Epithelial cell of proximal tubule (primary cell): ENCODE measurements at regions not wholly inside any gene's neighbourhood (a gene's known extent, or its start where the extent isn't known, plus 50 kb on each side); places are given as distances from the start of the nearest gene placed in this dataset.

Experiments used
- DNase-seq: peaks from one replicate; pipeline ENCODE4 v3.0.0-alpha.2; 2011; ENCODE audit warnings: low read depth
- H3K4me3 ChIP-seq: 2 replicates; pipeline ENCODE4 v1.5.1; 2011; ENCODE audit warnings: low read depth, mild to moderate bottlenecking, low read length
- TF ChIP-seq, protein P1 (sequence below): conservative IDR thresholded peaks from 2 replicates; pipeline ENCODE4 v1.5.1; 2012; ENCODE audit warnings: low read depth, mild to moderate bottlenecking, low read length

DNA sequence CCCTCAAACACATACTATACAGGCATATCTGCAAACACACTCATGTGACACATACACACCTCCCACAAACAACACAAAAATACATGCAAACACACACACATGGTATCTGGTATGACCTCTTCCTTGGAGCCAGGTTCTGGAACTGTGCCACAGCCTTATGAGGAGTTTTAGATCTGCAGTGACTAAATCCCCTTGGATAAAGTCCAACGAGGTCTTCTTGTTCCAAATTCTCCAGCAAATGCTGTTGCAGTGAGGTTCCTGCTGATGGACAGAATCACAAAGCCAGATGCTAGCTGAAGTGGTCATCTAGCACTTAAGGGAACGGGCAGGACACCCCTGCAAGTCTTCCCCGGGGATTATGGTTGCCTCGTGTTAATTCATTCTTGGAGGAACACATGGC, 54.5 kb upstream of the DAPL1 start:
- TF ChIP-seq, protein P1, sequence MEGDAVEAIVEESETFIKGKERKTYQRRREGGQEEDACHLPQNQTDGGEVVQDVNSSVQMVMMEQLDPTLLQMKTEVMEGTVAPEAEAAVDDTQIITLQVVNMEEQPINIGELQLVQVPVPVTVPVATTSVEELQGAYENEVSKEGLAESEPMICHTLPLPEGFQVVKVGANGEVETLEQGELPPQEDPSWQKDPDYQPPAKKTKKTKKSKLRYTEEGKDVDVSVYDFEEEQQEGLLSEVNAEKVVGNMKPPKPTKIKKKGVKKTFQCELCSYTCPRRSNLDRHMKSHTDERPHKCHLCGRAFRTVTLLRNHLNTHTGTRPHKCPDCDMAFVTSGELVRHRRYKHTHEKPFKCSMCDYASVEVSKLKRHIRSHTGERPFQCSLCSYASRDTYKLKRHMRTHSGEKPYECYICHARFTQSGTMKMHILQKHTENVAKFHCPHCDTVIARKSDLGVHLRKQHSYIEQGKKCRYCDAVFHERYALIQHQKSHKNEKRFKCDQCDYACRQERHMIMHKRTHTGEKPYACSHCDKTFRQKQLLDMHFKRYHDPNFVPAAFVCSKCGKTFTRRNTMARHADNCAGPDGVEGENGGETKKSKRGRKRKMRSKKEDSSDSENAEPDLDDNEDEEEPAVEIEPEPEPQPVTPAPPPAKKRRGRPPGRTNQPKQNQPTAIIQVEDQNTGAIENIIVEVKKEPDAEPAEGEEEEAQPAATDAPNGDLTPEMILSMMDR = no peak
- DNase-seq = no peak
- no peak overlapping the region for H3K4me3 ChIP-seq

DNA sequence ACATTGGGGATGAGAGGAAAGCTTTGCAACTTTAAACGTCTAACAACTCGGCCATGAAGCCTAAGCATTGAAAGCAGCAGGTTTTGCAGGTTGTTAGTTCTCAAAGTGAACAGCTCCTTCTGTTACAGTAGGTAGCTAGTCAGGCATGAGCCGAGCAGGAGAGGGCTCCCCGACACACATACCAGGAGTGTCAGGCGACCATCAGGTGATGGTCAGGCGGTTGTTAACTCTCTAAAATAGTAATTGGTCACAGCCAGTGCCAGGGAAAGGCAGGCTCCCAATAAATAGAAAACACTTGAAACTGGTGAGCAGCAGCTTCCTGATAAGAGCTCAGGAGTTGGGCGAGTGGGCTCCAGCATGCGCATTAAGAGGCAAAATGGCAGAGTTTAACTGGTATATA, 53.5 kb upstream of the DAPL1 start:
- H3K4me3 ChIP-seq = no peak overlapping the region
- DNase-seq = no peak
- TF ChIP-seq, protein P1 = no peak

DNA sequence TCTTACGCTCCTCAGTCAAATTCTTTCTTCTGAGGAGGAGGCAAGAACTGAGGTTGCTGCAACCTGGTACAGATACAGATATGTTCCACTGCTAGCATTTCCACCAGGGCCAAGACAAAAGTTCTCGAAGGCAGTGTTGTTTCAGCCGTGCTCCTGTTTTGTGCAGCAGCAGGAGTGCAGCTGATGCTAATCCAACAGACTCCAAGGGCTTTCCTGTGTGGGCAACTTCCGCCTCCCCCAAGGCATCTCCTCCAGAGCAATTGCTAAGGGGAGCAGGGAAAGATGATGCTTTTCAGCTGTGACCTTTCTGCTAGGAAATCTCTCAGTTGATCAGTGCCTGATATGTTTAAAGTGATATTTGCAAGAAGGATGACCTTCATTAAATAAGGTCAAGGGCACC, 52.6 kb upstream of the DAPL1 start:
- H3K4me3 ChIP-seq = no peak overlapping the region
- TF ChIP-seq, protein P1 = no peak
- no peak for DNase-seq

DNA sequence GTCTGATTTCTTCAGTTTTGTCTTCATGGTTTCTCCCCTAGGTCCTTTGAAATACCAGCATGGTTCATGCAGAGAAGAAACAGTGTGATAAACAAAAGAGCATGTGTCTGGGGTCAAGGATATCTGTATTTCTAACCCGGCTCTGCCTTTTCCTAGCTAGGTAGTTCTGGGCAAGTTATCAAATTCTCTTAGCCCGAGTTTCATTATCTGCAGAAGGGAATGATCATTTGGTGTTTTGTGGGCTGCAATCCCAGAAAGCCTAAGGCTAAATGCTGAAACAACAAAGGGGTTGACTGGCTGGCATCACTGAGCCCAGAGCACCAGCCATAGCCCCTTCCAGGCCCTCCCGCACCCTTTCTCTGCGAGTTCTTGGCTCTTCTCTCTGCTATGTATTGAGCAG, 51.7 kb upstream of the DAPL1 start:
- DNase-seq = no peak
- TF ChIP-seq, protein P1 = no peak
- H3K4me3 ChIP-seq = no peak overlapping the region

DNA sequence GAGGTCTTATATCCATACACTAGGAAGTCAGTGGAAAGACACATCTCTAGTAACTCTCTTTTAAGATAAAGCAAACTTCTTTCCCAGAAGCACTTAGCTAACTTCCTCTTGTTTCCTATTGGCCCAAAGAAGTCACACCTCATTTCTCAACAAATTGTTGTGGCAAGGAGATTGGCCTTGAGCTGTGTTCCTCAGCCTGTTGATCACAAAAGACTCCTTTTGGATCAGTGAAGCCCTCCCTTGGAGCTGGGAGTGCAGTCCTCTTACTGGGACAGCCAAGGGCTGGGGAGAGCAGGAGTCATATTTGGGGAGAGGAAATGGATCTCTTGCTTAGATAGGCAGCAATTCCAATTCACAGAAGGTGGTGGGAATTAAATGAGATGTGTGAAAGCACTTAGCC, 51.2 kb upstream of the DAPL1 start:
- no peak for DNase-seq
- no peak overlapping the region for H3K4me3 ChIP-seq
- TF ChIP-seq, protein P1 = no peak

DNA sequence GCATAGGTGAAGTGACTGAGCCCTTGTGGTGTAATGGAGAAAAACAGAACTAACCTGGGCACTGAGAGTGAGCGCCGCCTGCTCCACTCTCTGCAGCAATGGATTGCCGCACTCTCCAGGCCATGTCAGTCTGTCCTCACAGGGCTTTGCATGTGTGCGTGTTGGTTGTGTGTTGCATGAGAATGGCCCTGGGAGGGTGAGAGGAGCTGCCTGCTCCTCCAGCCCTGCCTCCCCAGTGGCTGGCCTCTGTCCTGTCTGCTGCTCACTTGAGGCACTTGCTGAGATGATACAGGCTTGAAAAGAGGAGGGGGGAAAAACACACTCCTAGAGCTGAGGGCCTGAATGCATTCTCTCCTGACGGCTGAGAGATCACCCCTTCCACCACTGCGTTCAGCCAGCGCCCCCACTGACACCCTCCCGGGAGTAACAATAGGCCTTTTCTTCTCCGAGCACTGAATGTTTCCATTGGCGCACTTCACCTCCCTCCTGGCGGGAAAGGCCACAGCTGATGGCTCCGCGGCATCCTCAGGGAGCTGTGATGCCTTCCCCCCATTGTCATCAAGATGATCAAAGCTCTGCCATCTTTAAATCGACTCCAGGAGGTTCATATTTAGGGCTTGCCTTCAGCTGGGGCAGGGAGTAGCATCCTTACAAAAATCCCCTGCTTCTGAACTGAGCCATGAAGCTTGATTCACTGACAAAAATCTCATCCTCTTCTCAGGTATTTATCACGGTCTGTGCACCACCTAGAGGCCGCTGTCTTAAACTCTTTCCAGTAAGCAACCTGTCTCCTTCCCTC, 49.9 kb upstream of the DAPL1 start:
- no peak overlapping the region for H3K4me3 ChIP-seq

More for the DNA sequence above, 49.9 kb upstream of the DAPL1 start:
- DNase-seq = no peak
- TF ChIP-seq, protein P1 = peak; percentile 77
